ENCODE measurements at regions not wholly inside any gene's neighbourhood (a gene's known extent, or its start where the extent isn't known, plus 50 kb on each side); places are given as distances from the start of the nearest gene placed in this dataset.
A peak's percentile ranks its signal among the peaks of the same experiment; 100 is the strongest.

- no peak overlapping the region for H3K4me3 ChIP-seq (ENCODE audit: low read depth, poor library complexity, severe bottlenecking)
- 78 to 87% methylated on average over 2 of the region's 2 CpGs for WGBS, 2 donors
- TF ChIP-seq CTCF (IDR thresholded peaks at IDR 0.05): no peak
- TF ChIP-seq POLR2A (IDR thresholded peaks at IDR 0.05): no peak
- intact Hi-C loops (cut with DNase I; ENCODE audit: low total_unique reads): no loop called here
- DNase-seq (ENCODE audit: low spot score in 2 of 2): no peak
These were observed 380.2 kb upstream of the MKI67 start for GRCh38 chr10:128506423-128506822.

- no peak for DNase-seq (ENCODE audit: low spot score in 2 of 2)
- intact Hi-C loops (cut with DNase I; ENCODE audit: low total_unique reads): no loop called here
- H3K4me3 ChIP-seq (ENCODE audit: low read depth, poor library complexity, severe bottlenecking): no peak overlapping the region
- no peak for TF ChIP-seq CTCF (IDR thresholded peaks at IDR 0.05)
- no peak for TF ChIP-seq POLR2A (IDR thresholded peaks at IDR 0.05)
- WGBS, 2 donors: 53 to 55% methylated on average over 2 of the region's 2 CpGs
These were observed 380.8 kb upstream of the MKI67 start for GRCh38 chr10:128507066-128507465.

- DNase-seq (ENCODE audit: low spot score in 2 of 2): no peak
- intact Hi-C loops (cut with DNase I; ENCODE audit: low total_unique reads): no loop called here
- WGBS, 2 donors: 64 to 68% methylated on average over 11 of the region's 11 CpGs
- no peak overlapping the region for H3K4me3 ChIP-seq (ENCODE audit: low read depth, poor library complexity, severe bottlenecking)
- TF ChIP-seq POLR2A (IDR thresholded peaks at IDR 0.05): no peak
- TF ChIP-seq CTCF (IDR thresholded peaks at IDR 0.05): no peak
These were observed 385.1 kb upstream of the MKI67 start for GRCh38 chr10:128511284-128511683.

GRCh38 chr10:128512767-128513166, 386.5 kb upstream of the MKI67 start:
- no peak overlapping the region for H3K4me3 ChIP-seq (ENCODE audit: low read depth, poor library complexity, severe bottlenecking)
- TF ChIP-seq POLR2A (IDR thresholded peaks at IDR 0.05) (no peak), CTCF (IDR thresholded peaks at IDR 0.05) (no peak)
- DNase-seq (ENCODE audit: low spot score in 2 of 2): peak in 1 of 2 donors; percentile 70
- whole genome bisulfite sequencing, 2 donors: 88 to 95% methylated on average over 7 of the region's 7 CpGs
- intact Hi-C loops (cut with DNase I; ENCODE audit: low total_unique reads): no loop called here

GRCh38 chr10:128514536-128514935, 388.3 kb upstream of the MKI67 start:
- intact Hi-C loops (cut with DNase I; ENCODE audit: low total_unique reads): no loop called here
- H3K4me3 ChIP-seq (ENCODE audit: low read depth, poor library complexity, severe bottlenecking): no peak overlapping the region

More at GRCh38 chr10:128514536-128514935, 388.3 kb upstream of the MKI67 start:
- no peak for TF ChIP-seq CTCF (IDR thresholded peaks at IDR 0.05)
- TF ChIP-seq POLR2A (IDR thresholded peaks at IDR 0.05): no peak
- peak in 1 of 2 donors; percentile 40 for DNase-seq (ENCODE audit: low spot score in 2 of 2)
- 49 to 71% methylated on average over 6 of the region's 6 CpGs for WGBS, 2 donors

Measured in lower leg skin (tissue), 4 donors.